Peyer's patch (tissue), 4 donors: ENCODE measurements at regions not wholly inside any gene's neighbourhood (a gene's known extent, or its start where the extent isn't known, plus 50 kb on each side); places are given as distances from the start of the nearest gene placed in this dataset.

Source experiments
- POLR2A ChIP-seq, 2 donors: fragments of 450-650 bp; IDR thresholded peaks; one replicate each; pipeline ENCODE4 v1.5.1; 2017; ENCODE audit warnings: antibody characterized with exemption in 2 of 2, mild to moderate bottlenecking in 2 of 2, moderate library complexity in 2 of 2
- TF ChIP-seq, protein P1 (sequence below), 6 experiments: fragments of 450-650 bp in 4 of 6; fragments of 200-600 bp in 2 of 6; sonication (generic) in 1 of 6; IDR thresholded peaks; one replicate each; pipeline ENCODE4 v1.5.1; 2017 to 2019; ENCODE audit warnings: antibody characterized with exemption in 6 of 6, mild to moderate bottlenecking in 3 of 6, moderate library complexity in 1 of 6

DNA sequence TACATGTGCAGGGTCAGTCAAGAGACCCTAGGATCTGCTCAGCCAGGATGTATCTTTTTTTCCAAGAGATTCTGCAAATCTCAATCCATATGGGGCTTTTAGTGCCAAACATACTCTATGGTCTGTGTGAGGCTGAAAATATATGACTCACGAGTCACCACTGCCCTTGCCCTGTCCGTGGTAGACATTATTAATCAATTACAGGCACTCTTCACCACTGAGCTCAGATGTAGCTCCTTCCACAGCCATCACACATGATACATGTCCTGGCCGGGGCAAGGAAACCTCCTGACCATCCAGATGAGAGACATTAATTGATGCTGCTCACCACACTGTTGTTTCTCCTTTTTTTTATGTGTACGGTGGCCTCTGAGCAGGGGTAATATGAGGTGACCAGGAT lies 90.2 kb upstream of the RET start:
- TF ChIP-seq, protein P1, sequence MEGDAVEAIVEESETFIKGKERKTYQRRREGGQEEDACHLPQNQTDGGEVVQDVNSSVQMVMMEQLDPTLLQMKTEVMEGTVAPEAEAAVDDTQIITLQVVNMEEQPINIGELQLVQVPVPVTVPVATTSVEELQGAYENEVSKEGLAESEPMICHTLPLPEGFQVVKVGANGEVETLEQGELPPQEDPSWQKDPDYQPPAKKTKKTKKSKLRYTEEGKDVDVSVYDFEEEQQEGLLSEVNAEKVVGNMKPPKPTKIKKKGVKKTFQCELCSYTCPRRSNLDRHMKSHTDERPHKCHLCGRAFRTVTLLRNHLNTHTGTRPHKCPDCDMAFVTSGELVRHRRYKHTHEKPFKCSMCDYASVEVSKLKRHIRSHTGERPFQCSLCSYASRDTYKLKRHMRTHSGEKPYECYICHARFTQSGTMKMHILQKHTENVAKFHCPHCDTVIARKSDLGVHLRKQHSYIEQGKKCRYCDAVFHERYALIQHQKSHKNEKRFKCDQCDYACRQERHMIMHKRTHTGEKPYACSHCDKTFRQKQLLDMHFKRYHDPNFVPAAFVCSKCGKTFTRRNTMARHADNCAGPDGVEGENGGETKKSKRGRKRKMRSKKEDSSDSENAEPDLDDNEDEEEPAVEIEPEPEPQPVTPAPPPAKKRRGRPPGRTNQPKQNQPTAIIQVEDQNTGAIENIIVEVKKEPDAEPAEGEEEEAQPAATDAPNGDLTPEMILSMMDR (IDR thresholded peaks at IDR 0.05) = no peak
- no peak for TF ChIP-seq POLR2A (IDR thresholded peaks at IDR 0.05)
